HL-60 (cell line): ENCODE measurements at regions not wholly inside any gene's neighbourhood (a gene's known extent, or its start where the extent isn't known, plus 50 kb on each side); places are given as distances from the start of the nearest gene placed in this dataset.

ENCODE experiments used
- CTCF ChIP-seq: IDR thresholded peaks from one replicate; pipeline ENCODE4 v1.5.1; 2011; ENCODE audit warnings: low read length, control low read depth, inconsistent platforms; ENCODE audit not compliant: insufficient read depth
- POLR2AphosphoS5 ChIP-seq: IDR thresholded peaks from 2 replicates; pipeline ENCODE4 v1.6.1; 2012; ENCODE audit warnings: low read depth
- REST ChIP-seq: IDR thresholded peaks from 2 replicates; pipeline ENCODE4 v1.6.1; 2012; ENCODE audit warnings: low read depth; ENCODE audit not compliant: insufficient replicate concordance
- SPI1 ChIP-seq: IDR thresholded peaks from 2 replicates; pipeline ENCODE4 v1.6.1; 2012; ENCODE audit warnings: low read depth, mild to moderate bottlenecking, borderline replicate concordance

- TF ChIP-seq CTCF (no peak), REST (no peak), POLR2AphosphoS5 (no peak), SPI1 (no peak)
These were observed 314.4 kb downstream of the MTX2 start for GRCh38 chr2:176583607-176584006.
